Stimulated activated CD4-positive, alpha-beta T cell treated with anti-CD3 and anti-CD28 coated beads, Interleukin-1b, Interleukin-23, amount 100 ng/mL, for 4 hours (primary cell): ENCODE measurements at regions not wholly inside any gene's neighbourhood (a gene's known extent, or its start where the extent isn't known, plus 50 kb on each side); places are given as distances from the start of the nearest gene placed in this dataset.

Source experiments
- DNase-seq, 2 donors: peaks; one replicate each; pipeline ENCODE4 v3.0.0-alpha.2; 2020; ENCODE audit warnings: low read depth in 2 of 2

- no peak for DNase-seq
These were observed 228.6 kb downstream of the TTLL7 start for GRCh38 chr1:83770319-83770661.

- no peak for DNase-seq
These were observed 229.2 kb downstream of the TTLL7 start for GRCh38 chr1:83769594-83770318.

DNA sequence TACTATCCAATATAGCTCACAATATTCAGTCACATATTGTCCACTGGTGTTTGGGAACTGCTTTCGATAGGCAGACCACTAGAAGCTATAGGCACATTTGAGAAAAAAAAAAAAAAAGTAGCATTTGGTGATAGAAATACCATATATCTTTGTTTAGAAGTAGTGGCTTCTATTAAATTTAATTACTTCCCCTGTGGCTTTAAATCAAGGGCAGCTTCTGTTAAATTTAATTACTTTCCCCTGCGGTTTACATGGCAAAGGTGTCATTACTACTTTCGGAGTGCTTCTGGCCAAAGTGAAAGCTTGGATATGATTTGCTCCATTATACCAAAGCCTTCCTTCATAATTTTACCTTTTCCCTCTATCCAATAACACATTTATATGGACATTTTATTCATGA is 229.9 kb downstream of the TTLL7 start:
- no peak for DNase-seq

- no peak for DNase-seq
These were observed 232.7 kb downstream of the TTLL7 start for GRCh38 chr1:83766241-83766691.

GRCh38 chr1:83765125-83765524 is 233.8 kb downstream of the TTLL7 start:
- no peak for DNase-seq

DNA sequence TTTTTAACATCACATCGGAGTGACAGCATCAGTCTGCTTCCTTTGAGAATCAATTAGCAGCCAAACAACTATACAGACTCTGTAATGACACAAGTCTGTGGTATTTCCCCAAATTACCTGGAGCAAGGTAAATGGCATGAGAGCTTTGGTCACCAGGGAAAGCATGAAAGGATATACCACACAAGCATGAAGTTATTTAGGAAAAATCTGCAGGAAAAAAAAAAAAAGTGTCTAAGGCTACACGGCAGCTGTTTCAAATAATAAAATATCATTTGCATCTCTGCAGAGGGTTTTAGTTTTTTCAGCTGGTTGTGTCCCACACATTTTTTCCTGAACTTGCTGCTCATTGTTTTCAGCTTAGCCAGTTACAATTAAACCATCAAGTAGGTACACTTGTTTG is 234.7 kb downstream of the TTLL7 start:
- DNase-seq = no peak

DNA sequence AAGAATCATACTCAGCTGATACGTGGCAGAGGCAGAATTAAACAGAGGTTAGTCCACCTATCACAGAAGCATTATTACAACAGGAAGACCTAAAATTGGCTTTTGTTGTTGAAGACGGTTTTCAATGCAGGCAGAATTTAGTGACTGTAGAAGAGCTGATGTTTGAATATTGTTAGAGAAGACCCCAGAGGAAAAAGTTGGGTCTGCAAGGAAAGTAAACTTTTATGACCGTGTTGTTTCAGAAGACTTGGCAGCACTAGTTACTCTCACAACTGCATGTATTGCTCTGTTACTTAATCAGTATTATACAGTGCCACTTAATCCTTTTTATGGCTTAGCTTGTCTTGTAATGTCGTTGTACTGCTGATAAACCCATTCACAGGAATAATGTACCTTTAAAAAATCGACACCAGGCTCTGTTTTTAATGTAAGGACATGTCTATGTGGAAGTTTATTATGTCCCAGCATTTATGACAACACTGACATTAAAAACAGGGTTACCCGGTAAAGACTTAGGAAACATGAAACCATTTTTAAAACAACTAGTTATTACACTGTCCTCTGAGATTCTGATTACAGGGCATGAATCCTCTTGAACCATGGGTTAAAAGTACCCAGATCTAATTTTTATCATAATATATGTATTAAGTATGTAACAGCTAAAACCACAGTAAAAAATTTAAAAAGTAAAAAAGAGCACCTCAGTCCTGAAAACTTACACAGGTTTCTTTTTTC is 235.4 kb downstream of the TTLL7 start:
- no peak for DNase-seq

DNA sequence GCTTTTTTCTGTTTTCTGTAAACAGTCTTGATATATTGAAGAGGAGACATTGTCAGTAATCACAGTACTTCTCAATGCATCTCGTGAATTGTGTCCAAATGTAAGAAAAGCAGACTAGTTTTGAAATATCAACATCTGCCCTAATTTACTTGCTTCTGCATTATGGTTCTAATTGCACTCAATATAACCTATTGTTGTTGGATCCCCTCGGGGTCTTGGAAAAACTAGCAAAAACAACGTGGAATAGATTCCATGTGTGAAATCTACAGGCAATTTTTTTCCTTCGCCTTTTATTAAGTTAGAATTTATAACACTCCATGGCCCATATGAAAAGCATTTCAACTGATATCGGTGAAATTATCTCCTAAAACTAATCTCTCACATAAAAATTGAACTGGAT is 236.5 kb downstream of the TTLL7 start:
- no peak for DNase-seq

DNA sequence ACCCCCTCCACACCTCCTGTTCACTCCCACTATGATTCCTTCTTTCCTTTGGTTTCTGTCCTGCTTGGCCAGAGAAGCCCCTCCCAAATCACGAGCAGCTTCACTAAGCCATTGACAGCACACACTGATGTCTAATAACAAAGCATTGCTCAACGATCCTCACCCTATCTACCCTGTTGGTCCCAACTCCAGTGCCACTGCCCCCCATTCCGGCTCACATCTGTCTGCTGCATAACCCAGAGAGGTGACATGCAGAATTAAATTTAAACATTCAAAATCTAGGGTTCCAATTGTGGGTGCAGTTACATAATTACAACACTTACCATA is 236.9 kb downstream of the TTLL7 start:
- DNase-seq = no peak

- DNase-seq = no peak
These were observed 237.5 kb downstream of the TTLL7 start for GRCh38 chr1:83761167-83762038.

GRCh38 chr1:83760226-83761021 is 238.5 kb downstream of the TTLL7 start:
- DNase-seq = no peak

GRCh38 chr1:83756984-83757717 is 241.8 kb downstream of the TTLL7 start:
- no peak for DNase-seq

DNA sequence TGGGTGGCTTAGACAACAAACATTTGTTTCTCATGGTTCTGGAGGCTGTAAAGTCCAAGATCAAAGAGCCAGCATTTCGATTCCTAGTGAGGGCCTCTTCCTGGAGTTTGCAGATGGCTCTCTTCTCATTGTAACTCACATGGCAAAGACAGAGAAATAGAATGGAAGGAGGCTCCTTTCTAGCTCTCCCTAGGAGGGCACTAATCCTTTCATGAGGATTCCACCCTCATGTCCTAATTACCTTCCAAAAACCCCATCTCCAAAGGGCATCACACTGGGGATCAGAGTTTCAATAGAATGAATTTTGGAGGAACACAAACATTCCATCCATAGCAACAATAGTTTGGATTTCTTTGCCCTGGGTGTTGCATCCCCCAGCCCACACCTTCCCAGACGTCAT is 247.3 kb downstream of the TTLL7 start:
- DNase-seq = no peak

GRCh38 chr1:83750201-83750600 is 248.7 kb downstream of the TTLL7 start:
- DNase-seq = no peak

DNA sequence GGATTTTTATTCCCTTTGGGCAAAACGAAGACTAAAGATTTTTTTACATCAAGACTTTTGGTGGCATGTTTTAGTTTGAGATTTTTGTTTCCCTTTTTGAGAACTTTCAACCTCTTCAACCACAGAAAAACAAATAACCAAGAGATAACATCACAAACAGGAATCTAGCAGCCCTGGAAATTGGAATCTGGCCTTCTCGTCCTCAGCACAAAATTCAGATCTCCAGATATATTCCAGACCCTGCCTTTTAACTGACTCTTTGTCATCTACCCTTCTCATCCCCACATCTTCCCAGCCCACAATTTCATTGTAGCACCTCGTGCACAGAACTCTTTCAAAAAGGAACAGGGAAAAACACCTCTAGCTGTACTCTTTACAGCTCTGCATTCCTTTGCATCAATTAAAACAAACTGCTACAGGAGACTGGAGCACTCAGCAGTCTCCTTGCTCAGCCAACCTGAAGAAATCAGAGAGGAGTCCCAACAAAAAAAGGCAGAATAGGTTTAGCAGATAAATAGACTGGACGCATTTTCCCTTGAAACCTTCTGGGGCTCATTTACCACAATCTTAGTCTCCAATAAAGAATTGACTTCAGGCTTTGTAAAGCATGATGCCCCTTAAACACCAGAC is 251.0 kb downstream of the TTLL7 start:
- no peak for DNase-seq

DNA sequence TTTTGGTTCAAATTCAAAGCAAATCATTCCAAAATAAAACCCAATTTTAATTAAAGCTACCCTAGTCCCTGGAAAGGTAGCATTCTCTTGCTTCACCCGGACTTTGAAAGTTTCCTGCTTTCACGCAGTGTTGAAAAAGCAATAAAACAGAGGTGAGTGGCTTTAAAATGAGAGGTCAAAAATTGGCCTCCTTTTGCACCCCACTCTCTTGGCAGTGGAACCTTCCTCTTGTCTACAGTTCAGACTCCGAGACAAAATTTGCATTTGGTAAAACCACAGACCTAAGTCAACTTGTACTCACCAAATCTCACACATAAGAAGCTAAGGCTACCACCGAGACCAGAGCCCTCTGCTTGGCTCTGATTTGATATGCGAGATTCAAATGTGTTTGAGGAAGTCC is 252.7 kb downstream of the TTLL7 start:
- no peak for DNase-seq

GRCh38 chr1:83742446-83742845 is 256.5 kb downstream of the TTLL7 start:
- no peak for DNase-seq

DNA sequence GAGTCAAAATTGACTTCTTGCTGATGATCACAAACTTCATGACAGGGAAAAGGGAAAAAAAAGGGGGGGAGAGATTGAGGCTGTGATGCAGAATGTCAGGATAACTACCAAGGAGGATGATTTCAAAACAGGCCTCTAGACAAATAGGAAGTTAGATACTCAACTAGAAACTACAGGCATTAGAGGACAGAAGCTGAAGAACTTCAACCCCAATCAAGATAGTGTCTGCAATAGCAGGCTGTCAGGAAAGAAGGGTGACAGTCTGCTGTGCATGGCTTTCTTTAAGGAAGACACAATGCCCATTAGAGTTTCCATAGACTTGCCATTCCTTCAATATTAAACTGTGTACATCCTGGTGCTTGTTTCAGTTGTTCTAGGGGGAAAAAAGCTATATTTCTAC is 257.2 kb downstream of the TTLL7 start:
- DNase-seq = no peak

DNA sequence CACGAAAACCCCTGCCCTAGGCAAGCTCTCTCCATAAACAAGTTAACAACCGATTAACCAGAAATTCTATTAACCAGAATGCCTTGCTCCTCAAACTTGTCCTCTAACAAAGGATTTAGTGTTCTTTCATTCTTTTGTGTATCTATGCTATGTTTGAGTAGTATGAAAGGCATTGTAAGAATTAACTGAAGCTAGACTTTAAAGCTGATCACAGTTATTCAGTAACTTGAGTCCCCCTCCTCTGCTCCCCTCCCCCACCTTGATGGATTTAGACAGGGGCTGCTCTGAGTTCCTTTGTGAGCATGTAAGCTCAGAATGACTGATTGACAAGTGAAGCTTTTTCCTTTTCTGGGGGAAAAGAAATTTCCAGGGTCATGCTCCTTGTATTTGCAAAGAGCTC is 257.6 kb downstream of the TTLL7 start:
- DNase-seq = no peak

- no peak for DNase-seq
These were observed 263.4 kb downstream of the TTLL7 start for GRCh38 chr1:83735526-83735925.

- DNase-seq = no peak
These were observed 264.5 kb downstream of the TTLL7 start for GRCh38 chr1:83734420-83734819.
